ENCODE measurements at regions not wholly inside any gene's neighbourhood (a gene's known extent, or its start where the extent isn't known, plus 50 kb on each side); places are given as distances from the start of the nearest gene placed in this dataset.
"Not testable (repeated sequence)": the region's sequence is repeated elsewhere in the genome, so short reads cannot be mapped to it uniquely, and the experiment has no call there.

DNA sequence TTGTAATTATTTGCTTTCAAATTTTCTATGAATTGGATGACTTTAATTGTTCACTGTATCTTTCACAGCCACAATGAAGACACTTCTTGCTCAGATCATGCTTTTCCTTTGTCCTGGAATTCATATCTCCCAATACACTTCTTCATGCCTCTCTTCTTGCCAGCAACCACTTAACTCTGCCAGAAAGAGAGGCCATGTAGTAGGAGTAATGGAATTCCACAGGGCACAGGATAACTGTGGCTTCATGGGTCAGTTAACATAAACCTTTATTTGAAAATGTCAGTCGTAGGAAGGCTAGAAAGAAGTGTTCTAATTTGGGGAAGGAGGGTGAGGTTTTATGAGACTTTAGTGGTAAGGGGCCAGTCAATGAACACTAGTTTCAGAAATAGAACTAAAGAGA lies 190.3 kb downstream of the TMEM167A start:
- DNase-seq: no peak

DNA sequence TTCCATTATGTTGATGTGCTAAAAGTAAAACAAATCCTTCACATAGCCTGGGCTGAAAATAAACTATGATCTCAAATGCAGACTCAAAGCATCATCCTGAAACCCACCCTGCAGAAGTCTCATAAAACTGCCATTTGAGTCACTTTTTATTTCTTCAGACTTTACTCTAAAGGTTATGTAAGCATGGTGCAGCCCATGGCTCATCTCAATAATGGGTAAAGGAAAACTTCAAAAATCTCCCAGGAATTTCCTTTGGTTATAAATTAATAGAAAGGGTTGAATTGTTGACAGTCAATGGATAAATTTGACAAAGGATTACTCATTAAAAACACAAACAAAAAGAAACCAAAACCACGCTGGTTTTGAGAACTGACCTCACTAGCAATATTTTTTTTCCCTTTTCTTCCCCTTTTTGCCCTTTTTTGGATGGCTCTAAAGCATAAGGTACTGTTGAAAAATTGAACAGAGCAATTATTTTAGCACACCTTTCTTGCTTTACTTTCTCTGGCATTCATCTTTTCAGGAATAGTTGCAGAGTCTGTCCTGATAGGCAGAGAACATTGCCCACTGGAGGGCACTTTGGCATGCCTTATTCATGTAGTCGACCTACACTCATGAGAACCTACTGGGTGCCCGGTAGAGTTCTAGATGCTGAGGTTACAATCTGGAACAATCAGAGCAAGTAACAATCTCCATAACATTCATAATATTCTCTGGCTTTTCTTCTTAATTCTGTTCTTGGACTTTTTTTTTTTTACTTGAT lies 191.4 kb downstream of the TMEM167A start:
- DNase-seq: no peak

DNA sequence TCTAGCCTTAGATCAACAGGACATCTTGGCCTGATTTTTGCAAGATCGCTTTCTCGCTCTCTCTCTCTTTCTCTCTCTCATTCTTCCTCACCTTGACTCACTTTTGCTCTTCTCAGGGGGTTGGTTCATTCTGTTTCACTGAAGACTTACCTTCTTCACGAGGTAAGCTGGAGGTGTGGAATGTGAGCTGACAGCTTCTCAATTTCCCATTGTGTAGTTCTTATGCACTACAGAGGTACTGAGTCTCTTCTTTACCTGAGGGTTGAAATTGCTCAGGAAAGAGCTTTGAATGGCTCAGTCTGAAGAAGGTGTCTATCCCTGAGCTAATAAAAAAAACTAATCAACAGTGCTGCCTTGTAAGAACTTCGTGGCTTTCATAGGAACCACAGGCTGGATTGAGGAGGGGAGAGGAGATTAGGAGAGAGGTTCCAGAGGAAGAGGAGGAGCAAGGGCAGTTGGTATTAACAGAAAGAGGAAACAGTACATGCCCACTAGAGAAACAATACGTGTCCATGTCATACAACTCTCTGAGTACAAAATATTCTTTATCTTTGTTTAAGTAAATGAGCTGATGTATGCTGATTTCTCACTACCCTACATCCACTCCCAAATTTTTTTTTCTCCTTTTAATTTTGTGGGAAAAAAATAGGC lies 192.2 kb downstream of the TMEM167A start:
- no peak for DNase-seq

GRCh38 chr5:82882316-82882715 lies 194.9 kb downstream of the TMEM167A start:
- DNase-seq: no peak

DNA sequence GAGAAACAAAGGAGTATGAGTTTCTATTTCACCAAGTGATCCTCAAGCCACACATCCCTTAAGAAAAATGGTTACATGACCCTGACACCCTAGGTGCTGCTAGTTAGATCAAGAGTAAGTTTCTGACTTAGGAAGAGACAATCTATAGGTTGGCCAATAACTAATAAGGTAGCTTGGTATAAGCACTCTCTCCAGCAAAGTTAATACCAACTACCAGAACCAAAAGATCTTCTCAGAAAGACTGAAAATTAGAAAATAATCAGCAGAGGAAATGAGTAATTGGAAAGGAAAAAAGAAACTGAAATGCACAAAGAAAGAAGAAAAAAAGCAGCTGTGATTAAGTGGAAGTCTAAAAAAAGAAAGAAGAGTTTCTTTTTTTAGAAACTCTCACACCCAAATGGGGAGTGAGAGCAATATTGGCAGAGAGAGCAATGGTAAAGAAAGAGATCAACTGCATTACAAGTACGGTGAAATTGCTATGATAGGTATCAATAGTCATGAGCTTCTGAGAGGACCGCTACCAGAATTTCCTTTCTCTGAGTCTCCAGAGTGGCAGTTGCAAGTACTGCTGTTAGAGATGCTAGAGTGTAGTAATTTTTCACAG lies 195.5 kb downstream of the TMEM167A start:
- no peak for DNase-seq

DNA sequence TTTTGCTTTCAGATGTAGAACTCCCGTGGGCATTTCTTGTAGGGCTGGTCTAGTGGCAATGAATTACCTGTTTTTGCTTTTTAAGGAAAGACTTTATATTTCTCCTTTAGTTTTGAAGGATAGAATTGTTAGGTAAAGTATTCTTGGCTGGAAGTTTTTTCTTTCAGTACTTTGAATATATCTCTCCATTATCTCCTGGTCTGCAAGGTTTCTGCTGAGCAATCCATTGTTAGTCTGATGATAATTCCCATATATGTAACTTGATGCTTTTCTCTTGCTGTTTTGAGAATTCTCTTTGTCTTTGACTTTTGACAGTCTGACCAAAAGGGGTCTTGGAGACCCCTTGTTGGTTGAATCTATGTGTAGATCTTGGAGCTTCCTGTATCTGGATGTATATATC lies 198.1 kb downstream of the TMEM167A start:
- no peak for DNase-seq

DNA sequence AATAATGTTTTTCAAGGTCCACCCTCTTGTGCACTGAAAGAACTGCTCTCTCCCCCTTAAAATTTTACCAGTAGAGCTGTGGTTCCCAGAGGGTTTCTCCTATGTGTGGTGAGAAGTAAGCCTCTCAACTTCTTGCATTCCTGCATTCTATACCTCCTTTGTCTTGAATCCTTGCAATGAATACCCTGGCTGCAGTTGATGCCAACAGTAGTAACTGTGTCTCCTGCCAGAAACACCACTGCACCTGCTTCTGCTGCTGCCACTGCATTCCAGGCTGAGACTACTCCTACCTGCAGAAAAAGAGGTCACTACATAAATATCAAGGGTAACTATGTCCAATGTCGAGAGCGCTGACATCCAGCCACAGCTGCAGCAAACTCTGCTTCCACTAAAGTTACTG lies 203.7 kb downstream of the TMEM167A start:
- no peak for DNase-seq

DNA sequence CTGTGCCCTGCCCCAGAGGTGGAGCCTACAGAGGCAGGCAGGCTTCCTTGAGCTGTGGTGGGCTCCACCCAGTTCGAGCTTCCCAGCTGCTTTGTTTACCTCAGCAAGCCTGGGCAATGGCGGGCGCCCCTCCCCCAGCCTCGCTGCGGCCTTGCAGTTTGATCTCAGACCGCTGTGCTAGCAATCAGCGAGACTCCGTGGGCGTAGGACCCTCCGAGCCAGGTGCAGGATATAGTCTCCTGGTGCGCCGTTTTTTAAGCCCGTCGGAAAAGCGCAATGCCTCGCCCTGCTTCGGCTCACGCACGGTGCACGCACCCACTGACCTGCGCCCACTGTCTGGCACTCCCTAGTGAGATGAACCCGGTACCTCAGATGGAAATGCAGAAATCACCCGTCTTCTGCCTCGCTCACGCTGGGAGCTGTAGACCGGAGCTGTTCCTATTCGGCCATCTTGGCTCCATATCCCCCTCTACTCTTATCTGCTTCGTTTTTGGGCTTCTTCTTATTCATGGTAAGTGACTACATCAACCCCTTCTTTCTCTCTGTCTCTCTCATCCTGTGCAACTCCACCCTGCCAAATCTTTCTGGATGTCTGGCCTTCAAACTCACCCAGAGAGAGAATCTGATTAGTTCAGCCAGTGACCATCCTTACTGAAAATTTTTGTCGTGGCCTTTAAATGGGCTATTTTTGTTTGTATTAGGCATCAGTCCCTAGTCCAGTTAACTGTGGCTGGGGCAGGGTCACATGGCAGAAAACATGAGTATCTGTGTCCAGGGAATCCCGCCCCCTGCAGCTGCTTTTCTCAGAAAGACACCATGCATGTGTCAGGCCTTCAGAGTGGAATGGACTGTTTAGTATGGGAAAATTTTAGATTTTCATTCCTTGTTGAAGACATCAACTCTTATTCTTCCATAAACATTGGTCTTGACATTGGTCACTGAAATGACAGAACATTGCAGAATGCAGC lies 204.6 kb downstream of the TMEM167A start:
- DNase-seq: not testable (repeated sequence)

GRCh38 chr5:82865625-82866024 lies 211.6 kb downstream of the TMEM167A start:
- DNase-seq: no peak

DNA sequence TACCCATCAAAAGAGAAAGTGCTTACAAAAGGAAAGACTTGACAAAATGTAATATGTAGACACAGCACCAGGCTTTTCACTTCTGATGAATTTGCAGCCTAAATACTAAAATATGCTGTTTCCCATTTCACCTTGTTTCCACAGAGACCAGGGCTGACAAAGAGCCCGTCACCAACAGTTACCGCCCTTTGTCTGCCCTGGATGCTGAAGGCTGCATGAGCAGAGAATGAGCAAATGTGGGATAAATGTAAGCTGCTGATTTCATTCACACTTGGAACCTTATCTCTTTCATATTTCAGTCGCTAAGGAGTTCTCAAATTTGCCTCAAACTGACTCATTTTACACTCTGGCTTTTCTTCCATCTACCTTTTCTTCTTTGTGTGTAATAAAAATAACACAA lies 213.9 kb downstream of the TMEM167A start:
- no peak for DNase-seq

- DNase-seq: no peak
These were observed 214.5 kb downstream of the TMEM167A start for GRCh38 chr5:82862711-82863110.

- DNase-seq: no peak
These were observed 214.9 kb downstream of the TMEM167A start for GRCh38 chr5:82862261-82862660.

- no peak for DNase-seq
These were observed 215.5 kb downstream of the TMEM167A start for GRCh38 chr5:82861701-82862100.

GRCh38 chr5:82859451-82860140 lies 217.6 kb downstream of the TMEM167A start:
- DNase-seq: no peak

DNA sequence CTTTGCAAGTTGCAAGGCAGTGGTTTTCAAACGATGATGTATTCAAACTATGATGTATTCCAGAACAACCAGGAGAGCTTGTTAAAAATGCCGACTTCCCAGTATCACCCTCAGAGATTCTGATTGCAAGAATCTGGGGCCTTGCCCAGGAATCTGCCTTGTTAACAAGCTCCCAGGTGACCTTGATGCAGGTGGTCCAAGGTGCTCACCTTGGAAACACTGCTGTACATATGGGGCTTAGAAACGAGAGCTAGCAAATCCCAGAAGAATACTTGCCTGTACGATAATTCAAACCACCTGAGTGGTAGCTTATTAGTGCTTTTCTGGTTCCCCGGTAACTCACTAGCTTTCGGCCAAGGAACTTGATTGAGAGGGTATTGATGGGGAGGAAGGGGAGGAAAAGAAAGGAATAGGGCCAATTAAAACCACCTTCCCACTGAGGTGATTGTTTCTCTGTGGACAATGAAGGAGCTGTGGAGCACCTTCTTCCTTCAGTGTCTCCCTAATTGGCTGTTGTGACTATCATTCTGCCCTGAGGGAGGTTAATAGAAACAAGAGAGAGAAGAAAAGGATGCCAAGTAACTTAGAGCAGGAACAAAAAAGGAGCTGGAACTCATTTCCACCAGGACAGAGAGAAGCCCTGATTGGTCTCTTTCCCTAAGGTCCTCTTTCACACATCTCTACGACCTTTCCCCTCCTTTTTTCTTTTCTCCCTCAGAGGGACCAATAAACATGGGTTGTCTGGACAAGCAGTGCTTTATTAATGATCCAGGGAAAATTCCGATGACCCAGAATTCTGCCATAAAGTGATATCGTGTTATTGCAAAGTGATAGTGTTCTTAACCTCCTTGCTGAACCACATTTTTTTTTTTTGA lies 218.8 kb downstream of the TMEM167A start:
- DNase-seq: no peak

DNA sequence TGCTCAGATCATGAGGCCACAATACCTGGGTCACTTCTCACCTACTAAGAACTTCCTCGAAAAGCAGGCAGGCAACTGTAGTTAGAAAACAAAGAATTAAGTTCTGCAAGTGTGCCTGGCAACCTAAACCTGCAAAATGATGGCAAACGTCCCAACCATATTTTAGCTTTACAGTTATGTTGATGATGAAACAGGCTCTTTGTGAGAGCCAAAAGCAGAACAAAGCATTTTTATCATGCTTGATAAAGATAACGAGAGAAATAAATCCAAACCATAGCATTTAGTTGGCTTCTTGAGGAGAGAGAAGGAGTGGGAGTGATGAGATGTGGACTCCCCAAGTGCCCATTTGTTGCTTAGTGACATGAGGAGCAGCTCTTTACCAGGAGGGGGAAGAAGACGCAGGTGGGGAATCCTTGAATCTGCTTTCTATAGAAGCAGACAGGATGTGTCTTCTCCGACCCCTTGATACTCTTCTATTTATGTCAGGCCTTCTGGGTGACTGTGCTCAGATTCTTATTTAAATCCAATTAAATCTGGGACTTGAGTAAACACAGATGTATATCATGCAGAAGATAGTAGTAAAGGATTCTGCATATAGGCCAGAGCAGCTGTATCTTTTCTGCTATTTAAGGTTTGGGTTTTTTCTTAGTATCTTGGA lies 221.2 kb downstream of the TMEM167A start:
- DNase-seq: no peak

GRCh38 chr5:82854956-82855355 lies 222.2 kb downstream of the TMEM167A start:
- no peak for DNase-seq

- no peak for DNase-seq
These were observed 225.7 kb downstream of the TMEM167A start for GRCh38 chr5:82851471-82851870.

DNA sequence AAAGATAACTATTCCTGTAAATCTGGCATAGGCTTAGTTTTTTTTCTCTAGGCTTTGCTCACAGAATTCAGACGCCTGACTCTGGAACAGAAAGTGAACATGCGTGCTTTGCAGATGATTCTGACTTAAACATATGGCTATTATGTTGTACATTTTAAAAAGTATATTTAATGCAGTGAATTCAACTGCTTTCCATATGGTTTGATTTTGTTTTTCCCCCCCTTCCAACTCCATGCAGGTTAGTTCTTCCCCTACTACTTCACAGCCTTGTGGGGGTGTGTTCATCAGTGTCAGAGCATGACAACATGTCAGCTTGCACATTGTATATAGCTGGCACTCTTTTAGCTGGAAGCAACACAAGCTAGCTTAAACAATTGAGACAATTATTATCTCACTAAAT lies 226.8 kb downstream of the TMEM167A start:
- no peak for DNase-seq

- DNase-seq: no peak
These were observed 227.3 kb downstream of the TMEM167A start for GRCh38 chr5:82849885-82850284.

DNA sequence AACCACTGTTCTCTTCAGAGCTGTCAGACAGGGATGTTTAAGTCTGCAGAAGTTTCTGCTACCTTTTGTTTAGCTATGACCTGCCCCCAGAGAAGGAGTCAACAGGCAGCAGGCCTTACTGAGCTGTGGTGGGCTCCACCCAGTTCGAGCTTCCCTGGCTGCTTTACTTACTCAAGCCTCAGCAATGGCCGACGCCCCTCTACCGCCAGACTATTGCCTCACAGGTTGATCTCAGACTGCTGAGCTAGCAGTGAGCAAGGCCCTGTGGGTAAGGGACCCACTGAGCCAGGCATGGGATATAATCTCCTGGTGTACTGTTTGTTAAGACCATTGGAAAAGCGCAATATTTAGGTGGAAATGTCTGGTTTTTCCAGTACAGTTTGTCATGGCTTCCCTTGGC lies 229.6 kb downstream of the TMEM167A start:
- DNase-seq: no peak

Measured in activated CD4-positive, CD25-positive, alpha-beta regulatory T cell (primary cell).